Ovary (tissue), 7 donors: ENCODE measurements at regions not wholly inside any gene's neighbourhood (a gene's known extent, or its start where the extent isn't known, plus 50 kb on each side); places are given as distances from the start of the nearest gene placed in this dataset.

Source experiments
- DNase-seq, 5 donors: peaks; one replicate each; pipeline ENCODE4 v3.0.0-alpha.2; 2019 to 2020
- H3K27ac ChIP-seq, 2 donors: fragments of 200-600 bp; one replicate each; pipeline versions ENCODE4 v1.5.1 to v1.8.0; 2019 to 2022
- H3K27me3 ChIP-seq: fragments of 200-600 bp; one replicate; pipeline ENCODE4 v1.8.0; 2022
- H3K36me3 ChIP-seq: fragments of 200-600 bp; sonication (generic); one replicate; pipeline ENCODE4 v1.5.1; 2019
- H3K4me1 ChIP-seq: one replicate; pipeline ENCODE4 v1.8.1; 2013; ENCODE audit warnings: mild to moderate bottlenecking, moderate library complexity; ENCODE audit not compliant: insufficient read depth
- H3K4me3 ChIP-seq: fragments of 200-600 bp; sonication (generic); one replicate; pipeline ENCODE4 v1.5.1; 2017
- H3K9me3 ChIP-seq, 2 donors: fragments of 200-600 bp in 1 of 2; sonication (generic) in 1 of 2; one replicate each; pipeline versions ENCODE4 v1.5.1 to v1.8.1; 2013 to 2019; ENCODE audit warnings: mild to moderate bottlenecking in 1 of 2, moderate library complexity in 1 of 2
- EP300 ChIP-seq: sonication (generic); formaldehyde crosslinking; IDR thresholded peaks from one replicate; pipeline ENCODE4 v1.6.1; 2017; ENCODE audit warnings: antibody characterized with exemption
- POLR2A ChIP-seq: fragments of 450-650 bp; IDR thresholded peaks from one replicate; pipeline ENCODE4 v1.6.1; 2017; ENCODE audit warnings: antibody characterized with exemption, mild to moderate bottlenecking, moderate library complexity
- WGBS, 3 donors: extraction: QIAGEN DNeasy Blood & Tissue Kit in 1 of 3; methylation state at CpG; one replicate each; pipeline versions ENCODE4 v1.1.5 to v1.1.7; 2013 to 2017; 5-methylcytosine and 5-hydroxymethylcytosine counted together
- intact Hi-C, 4 donors: fragments of 100-400 bp; cut with DNase I; formaldehyde crosslinking; loops; one replicate each; pipeline versions ENCODE4 v1.11.0 to v1.15.1; 2022 to 2023
- TF ChIP-seq, protein P1 (sequence below), 3 donors: fragments of 450-650 bp in 2 of 3; fragments of 200-600 bp in 1 of 3; IDR thresholded peaks; one replicate each; pipeline versions ENCODE4 v1.5.1 to v1.8.0; 2016 to 2022; ENCODE audit warnings: antibody characterized with exemption in 3 of 3, mild to moderate bottlenecking in 1 of 3
- donor health status: DM: no; HTN: no; CAD: no; lungs with moderate emphysema.
- donor health status: DM: no; HTN: no; CAD: no.
- donor health status: Bipolar disorder and iron deficiency.
- donor health status: DM: no; HTN: no; CAD: no.
- donor health status: DM: yes; HTN: yes; CAD: no.

DNA sequence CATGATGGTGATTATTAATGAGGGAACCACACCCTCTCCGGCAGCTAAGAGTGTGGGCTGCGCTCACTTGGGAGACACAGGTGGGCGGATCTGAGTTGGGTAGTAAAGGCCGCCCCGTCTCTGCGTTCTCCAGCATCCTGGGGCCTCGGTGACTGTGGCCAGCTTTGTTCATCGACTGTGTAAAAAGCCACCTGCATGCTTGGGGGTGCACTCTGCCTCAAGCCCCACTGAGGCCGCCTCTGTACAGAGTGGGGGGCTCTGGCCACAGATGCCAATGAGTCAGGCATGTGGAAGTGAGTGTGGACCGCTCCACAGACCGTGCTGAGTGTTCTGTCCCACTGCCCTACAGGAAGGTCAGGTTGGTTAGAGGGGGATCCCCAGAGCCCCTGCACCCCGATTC lies 192.7 kb downstream of the SHANK2 start:
- intact Hi-C loops: no loop called here
- no peak for DNase-seq
- 77 to 87% (median 79%) methylated on average over 12 of the region's 12 CpGs for WGBS, 3 donors
- Histone ChIP-seq H3K4me3 (no peak overlapping the region), H3K27ac (no peak overlapping the region), H3K27me3 (no peaks in the 10 kb centered on the region), H3K36me3 (no peaks in the 10 kb centered on the region), H3K4me1 (no peaks in the 10 kb centered on the region), H3K9me3 (no peaks in the 10 kb centered on the region)
- no peak for TF ChIP-seq POLR2A
- TF ChIP-seq, protein P1, sequence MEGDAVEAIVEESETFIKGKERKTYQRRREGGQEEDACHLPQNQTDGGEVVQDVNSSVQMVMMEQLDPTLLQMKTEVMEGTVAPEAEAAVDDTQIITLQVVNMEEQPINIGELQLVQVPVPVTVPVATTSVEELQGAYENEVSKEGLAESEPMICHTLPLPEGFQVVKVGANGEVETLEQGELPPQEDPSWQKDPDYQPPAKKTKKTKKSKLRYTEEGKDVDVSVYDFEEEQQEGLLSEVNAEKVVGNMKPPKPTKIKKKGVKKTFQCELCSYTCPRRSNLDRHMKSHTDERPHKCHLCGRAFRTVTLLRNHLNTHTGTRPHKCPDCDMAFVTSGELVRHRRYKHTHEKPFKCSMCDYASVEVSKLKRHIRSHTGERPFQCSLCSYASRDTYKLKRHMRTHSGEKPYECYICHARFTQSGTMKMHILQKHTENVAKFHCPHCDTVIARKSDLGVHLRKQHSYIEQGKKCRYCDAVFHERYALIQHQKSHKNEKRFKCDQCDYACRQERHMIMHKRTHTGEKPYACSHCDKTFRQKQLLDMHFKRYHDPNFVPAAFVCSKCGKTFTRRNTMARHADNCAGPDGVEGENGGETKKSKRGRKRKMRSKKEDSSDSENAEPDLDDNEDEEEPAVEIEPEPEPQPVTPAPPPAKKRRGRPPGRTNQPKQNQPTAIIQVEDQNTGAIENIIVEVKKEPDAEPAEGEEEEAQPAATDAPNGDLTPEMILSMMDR (IDR thresholded peaks at IDR 0.05): no peak
- no peak for TF ChIP-seq EP300

DNA sequence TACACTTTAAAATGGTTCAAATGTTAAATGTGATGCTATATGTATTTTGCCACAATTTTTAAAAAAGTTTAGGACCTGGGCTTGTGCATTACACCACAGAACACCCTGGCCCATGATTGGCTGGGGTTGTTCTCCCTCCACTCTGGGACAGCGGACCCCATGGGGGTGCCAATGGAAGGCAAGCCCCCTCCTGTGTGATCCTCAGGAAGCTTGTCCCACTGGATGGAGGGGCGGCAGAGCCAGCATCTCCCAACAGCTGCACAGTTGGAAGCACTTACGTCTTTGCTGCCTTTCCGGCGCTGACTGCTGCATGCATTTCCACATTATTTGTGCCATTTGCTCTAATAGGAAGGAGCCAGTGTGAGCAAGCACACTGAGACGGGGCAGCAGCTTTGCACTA lies 196.5 kb downstream of the SHANK2 start:
- 66 to 74% (median 71%) methylated on average over 6 of the region's 6 CpGs for WGBS, 3 donors
- intact Hi-C loops: no loop called here
- Histone ChIP-seq H3K9me3 (no peaks in the 10 kb centered on the region), H3K27ac (no peak overlapping the region), H3K4me1 (no peaks in the 10 kb centered on the region), H3K4me3 (no peak overlapping the region), H3K36me3 (no peaks in the 10 kb centered on the region), H3K27me3 (no peaks in the 10 kb centered on the region)
- DNase-seq: no peak
- TF ChIP-seq EP300 (no peak), POLR2A (no peak)
- TF ChIP-seq, protein P1 (IDR thresholded peaks at IDR 0.05): no peak
